ENCODE measurements at regions not wholly inside any gene's neighbourhood (a gene's known extent, or its start where the extent isn't known, plus 50 kb on each side); places are given as distances from the start of the nearest gene placed in this dataset.

DNA sequence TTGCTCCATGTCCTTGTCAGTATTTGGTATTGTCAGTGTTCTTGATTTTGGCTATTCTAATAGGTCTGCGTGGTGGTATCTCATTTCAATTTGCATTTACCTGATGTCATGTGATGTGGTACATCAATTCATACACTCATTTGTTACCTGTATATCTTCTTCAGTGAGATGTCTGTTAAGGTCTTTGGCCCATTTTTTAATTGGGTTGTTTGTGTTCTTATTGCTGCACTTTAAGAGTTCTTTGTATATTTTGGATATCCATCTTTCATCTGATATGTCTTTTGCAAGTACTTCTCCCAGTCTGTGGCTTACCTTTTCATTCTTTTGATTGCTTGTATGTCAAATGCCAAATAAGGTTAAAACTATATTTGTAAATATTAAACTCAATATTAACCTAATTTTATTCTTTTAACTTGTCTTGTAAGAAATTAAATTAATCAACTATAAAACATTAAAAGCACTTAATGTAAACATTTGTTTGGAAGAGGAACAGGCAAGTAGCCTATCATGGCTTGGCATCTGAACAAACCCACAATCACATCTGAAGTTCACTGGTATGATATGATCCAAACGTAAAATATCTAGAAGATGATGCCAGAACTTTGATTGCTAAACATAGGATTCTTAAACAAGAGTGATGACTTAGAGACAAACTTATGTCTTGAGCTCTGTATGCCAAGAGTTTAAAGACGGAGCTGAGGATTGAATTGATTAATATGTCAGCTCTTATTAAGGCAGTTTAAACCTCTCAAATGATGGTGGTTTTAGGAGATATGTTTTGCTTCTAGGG lies 587.3 kb downstream of the ANXA1 start:
- TF ChIP-seq, protein P1, sequence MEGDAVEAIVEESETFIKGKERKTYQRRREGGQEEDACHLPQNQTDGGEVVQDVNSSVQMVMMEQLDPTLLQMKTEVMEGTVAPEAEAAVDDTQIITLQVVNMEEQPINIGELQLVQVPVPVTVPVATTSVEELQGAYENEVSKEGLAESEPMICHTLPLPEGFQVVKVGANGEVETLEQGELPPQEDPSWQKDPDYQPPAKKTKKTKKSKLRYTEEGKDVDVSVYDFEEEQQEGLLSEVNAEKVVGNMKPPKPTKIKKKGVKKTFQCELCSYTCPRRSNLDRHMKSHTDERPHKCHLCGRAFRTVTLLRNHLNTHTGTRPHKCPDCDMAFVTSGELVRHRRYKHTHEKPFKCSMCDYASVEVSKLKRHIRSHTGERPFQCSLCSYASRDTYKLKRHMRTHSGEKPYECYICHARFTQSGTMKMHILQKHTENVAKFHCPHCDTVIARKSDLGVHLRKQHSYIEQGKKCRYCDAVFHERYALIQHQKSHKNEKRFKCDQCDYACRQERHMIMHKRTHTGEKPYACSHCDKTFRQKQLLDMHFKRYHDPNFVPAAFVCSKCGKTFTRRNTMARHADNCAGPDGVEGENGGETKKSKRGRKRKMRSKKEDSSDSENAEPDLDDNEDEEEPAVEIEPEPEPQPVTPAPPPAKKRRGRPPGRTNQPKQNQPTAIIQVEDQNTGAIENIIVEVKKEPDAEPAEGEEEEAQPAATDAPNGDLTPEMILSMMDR (IDR thresholded peaks at IDR 0.05) = no peak
- peaks cover 20% of the 10 kb centered on the region for H3K9me3 Mint-ChIP-seq
- H3K27ac Mint-ChIP-seq = no peak overlapping the region
- H3K27me3 Mint-ChIP-seq (ENCODE audit: insufficient read depth) = no peaks in the 10 kb centered on the region
- no peak overlapping the region for H3K4me3 Mint-ChIP-seq
- no peaks in the 10 kb centered on the region for H3K36me3 Mint-ChIP-seq (ENCODE audit: low read depth)
- no peak for DNase-seq
- H3K4me1 Mint-ChIP-seq (ENCODE audit: low read depth) = no peaks in the 10 kb centered on the region

DNA sequence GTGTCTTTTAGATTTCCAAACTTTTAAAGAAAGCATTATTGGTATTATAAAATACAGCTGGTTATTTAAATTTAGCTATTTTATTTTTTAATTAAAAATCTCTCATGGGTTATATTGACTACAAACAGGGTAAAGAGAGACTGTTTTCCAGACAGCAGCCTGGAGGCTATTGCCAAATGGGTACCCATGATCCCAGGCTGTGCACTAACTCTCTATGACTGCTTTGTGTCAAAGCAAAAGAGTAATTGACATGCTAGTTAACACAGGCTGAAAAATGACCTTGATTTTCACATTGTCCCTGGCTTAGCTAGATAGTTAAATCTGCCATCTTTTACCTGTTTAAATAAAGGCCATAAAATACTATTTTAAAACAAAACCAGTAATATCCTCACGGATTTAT lies 589.7 kb downstream of the ANXA1 start:
- DNase-seq = no peak
- Mint-ChIP-seq H3K4me1 (ENCODE audit: low read depth) (no peaks in the 10 kb centered on the region), H3K27me3 (ENCODE audit: insufficient read depth) (no peaks in the 10 kb centered on the region), H3K9me3 (peaks cover 12% of the 10 kb centered on the region), H3K4me3 (no peak overlapping the region), H3K36me3 (ENCODE audit: low read depth) (no peaks in the 10 kb centered on the region), H3K27ac (no peak overlapping the region)
- TF ChIP-seq, protein P1 (IDR thresholded peaks at IDR 0.05) = no peak

GRCh38 chr9:73742412-73742811 lies 590.7 kb downstream of the ANXA1 start:
- Mint-ChIP-seq H3K4me1 (ENCODE audit: low read depth) (no peaks in the 10 kb centered on the region), H3K4me3 (no peak overlapping the region), H3K9me3 (peaks cover 7% of the 10 kb centered on the region), H3K27ac (no peak overlapping the region), H3K27me3 (ENCODE audit: insufficient read depth) (no peaks in the 10 kb centered on the region), H3K36me3 (ENCODE audit: low read depth) (no peaks in the 10 kb centered on the region)
- TF ChIP-seq, protein P1 (IDR thresholded peaks at IDR 0.05) = no peak
- no peak for DNase-seq

GRCh38 chr9:73743826-73744225 lies 592.2 kb downstream of the ANXA1 start:
- H3K4me1 Mint-ChIP-seq (ENCODE audit: low read depth) = no peaks in the 10 kb centered on the region
- DNase-seq = no peak
- peaks cover 17% of the 10 kb centered on the region for H3K9me3 Mint-ChIP-seq
- H3K27ac Mint-ChIP-seq = no peak overlapping the region
- H3K36me3 Mint-ChIP-seq (ENCODE audit: low read depth) = no peaks in the 10 kb centered on the region
- H3K4me3 Mint-ChIP-seq = no peak overlapping the region
- H3K27me3 Mint-ChIP-seq (ENCODE audit: insufficient read depth) = no peaks in the 10 kb centered on the region
- TF ChIP-seq, protein P1 (IDR thresholded peaks at IDR 0.05) = no peak

GRCh38 chr9:73745598-73745997 lies 593.9 kb downstream of the ANXA1 start:
- H3K27me3 Mint-ChIP-seq (ENCODE audit: insufficient read depth) = no peaks in the 10 kb centered on the region
- no peak for DNase-seq

More at GRCh38 chr9:73745598-73745997, 593.9 kb downstream of the ANXA1 start:
- TF ChIP-seq, protein P1 (IDR thresholded peaks at IDR 0.05) = no peak
- no peaks in the 10 kb centered on the region for H3K36me3 Mint-ChIP-seq (ENCODE audit: low read depth)
- no peaks in the 10 kb centered on the region for H3K4me1 Mint-ChIP-seq (ENCODE audit: low read depth)
- no peak overlapping the region for H3K27ac Mint-ChIP-seq
- peaks cover 31% of the 10 kb centered on the region for H3K9me3 Mint-ChIP-seq
- H3K4me3 Mint-ChIP-seq = no peak overlapping the region
